Activated CD8-positive, alpha-beta memory T cell treated with anti-CD3 and anti-CD28 coated beads for 1 hour (primary cell): ENCODE measurements at regions not wholly inside any gene's neighbourhood (a gene's known extent, or its start where the extent isn't known, plus 50 kb on each side); places are given as distances from the start of the nearest gene placed in this dataset.
"Not testable (repeated sequence)": the region's sequence is repeated elsewhere in the genome, so short reads cannot be mapped to it uniquely, and the experiment has no call there.

Experiments
- DNase-seq, 2 donors: peaks; one replicate each; pipeline ENCODE4 v3.0.0-alpha.2; 2020; ENCODE audit warnings: low read depth in 1 of 2; ENCODE audit errors: extremely low read depth in 1 of 2

DNA sequence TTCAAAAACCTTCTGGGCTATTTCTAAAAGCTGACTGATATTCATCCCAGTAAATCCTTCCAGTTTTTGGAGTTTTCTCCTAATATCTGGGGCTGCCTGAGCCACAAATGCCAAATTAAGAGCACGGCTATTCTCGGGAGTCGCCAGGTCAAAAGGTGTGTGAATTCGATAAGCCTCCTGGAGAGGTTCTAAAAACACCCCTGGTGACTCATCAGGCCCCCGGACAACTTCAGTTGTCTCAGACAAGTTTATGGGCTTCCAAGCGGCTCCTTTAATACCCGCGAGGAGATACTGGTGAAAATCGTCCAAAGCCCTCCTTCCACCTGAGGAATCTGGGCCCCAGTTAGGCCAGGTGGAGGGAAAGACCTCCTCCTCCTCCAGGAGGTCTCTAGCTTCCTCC lies 677.1 kb downstream of the TMEM121 start:
- DNase-seq, result no peak

DNA sequence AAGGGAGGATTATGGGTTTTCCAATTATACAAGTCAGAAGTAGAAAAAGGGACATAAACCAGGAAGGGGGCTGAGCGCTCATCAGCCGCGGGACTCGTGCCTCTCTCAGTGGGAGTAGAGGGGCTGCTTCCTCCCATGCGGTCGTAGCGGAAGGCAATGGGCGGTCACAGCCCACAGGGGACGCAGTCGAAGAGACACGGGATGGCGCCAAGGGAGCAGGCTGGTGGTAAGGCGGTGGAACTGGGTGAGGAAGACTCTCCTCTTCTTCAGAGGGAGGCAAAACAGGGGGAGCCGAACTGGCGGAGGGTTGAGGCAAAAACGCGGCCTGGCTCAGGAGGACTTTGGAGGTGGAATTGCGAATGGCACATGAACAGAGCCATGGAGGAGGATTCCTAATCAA lies 677.7 kb downstream of the TMEM121 start:
- no peak for DNase-seq

DNA sequence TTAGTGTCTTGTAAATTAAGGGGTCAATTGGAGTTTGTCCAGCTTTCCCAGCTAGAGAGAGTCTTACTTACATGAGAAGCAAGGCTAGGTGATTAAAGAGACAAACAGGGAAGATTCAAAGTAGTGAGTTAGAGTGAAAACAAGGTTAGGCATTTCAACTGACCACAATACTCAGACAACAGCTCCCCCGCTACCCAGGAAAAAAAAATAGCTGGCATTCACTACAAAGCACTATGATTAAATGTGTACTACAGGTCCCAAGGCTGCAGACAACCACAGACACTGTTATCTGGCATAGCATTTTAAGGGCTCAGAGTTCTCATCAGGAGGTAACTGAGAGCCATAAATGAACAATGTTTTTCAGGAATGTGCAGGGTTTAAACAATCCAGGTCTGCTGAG lies 680.9 kb downstream of the TMEM121 start:
- DNase-seq, result no peak

DNA sequence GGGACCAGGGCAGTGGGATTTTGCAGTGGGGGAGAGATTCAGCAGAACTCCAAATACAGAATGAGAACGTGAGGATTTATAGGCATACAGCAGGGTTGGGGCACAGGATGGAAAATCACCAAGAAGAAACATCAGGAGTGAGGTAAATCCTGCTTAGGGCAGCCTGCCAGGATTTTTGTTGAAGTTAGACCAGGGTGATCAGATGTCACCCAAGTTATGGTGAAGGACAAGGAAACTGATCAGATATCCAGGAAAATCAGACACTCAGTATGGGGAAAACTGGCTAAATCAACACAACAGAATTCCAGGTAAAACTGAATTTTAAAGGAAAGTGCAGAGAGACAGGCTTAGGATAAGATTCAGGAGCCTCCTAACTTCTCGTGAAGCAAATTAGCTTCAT lies 682.4 kb downstream of the TMEM121 start:
- DNase-seq, result no peak

DNA sequence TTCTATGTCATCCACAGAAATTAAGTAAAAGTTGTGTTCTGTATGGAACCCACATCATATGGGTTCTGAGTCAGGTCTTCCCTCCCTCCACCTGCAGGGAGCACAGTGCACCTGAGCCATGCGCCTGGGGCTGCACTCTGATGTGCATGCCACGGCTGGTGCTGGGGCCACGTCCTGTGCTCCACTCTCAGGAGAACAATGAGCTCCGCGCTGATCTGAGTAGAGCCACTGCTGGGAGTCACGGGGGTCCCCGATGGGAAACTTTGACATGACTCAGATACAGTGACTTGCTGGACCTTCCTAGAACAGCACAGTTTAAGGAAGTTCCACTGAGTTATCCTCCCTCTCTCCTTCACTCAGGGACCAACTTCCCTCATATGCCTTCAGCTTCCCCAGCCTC lies 683.4 kb downstream of the TMEM121 start:
- DNase-seq, result no peak

DNA sequence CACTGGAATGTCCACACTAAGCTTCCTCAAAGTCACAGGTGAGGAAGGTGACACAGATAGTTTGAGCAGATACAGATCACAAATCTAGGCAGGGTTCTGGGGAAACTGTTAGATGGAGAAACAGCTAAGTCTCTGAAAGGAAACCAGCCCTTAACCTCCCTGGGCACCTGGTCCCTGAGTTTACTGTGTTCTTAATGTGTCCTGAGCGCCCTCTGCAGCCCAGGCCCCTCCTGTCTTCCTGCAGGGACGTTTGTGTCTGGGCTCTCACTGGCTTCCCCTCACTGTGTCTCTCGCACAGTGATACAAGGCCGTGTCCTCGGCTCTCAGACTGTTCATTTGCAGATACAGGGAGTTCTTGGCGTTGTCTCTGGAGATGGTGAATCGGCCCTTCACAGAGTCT lies 684.3 kb downstream of the TMEM121 start:
- DNase-seq, result no peak

DNA sequence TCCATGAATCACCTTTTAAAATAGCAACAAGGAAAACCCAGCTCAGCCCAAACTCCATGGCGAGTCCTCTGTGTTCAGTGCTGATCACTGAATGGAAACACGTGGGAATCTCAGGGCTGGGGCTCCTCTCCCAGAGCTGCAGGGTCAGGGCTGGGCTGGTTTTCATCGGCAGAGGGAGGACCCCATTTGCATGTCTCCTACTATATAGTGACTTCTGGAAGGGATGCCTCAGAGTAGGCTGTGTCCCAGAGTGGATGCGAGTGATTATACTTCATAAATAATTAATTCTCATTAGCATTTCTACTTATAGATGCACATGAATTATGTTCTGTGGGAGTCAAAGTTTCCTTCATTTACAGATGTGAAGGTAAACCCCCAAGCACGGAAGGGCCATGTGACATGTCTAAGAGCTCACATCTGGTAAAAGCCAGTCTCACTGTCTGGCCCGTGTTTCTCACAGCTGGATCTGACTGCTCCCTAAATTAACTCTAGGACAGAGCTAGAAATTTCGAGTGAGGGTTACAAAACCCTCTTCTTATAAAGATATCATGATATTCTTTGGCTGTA lies 685.0 kb downstream of the TMEM121 start:
- DNase-seq, result no peak

DNA sequence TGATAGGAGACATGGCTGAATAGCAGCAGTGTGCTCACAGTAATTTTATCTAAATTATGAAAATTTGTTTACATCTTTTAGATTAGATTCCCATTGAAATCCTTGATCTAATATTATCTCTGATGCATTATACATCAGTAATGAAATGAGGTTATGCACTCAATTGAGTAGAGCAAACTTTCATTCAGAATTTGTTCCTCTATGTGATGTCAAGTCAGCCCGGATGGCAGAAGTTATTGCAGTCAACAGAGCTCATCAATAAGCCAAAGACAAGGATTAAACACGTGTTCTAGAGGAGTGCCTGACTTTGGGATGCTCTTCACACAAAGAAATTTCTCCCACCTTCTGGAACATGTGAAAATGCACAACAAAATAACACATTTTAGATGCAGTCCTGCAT lies 688.8 kb downstream of the TMEM121 start:
- no peak for DNase-seq

DNA sequence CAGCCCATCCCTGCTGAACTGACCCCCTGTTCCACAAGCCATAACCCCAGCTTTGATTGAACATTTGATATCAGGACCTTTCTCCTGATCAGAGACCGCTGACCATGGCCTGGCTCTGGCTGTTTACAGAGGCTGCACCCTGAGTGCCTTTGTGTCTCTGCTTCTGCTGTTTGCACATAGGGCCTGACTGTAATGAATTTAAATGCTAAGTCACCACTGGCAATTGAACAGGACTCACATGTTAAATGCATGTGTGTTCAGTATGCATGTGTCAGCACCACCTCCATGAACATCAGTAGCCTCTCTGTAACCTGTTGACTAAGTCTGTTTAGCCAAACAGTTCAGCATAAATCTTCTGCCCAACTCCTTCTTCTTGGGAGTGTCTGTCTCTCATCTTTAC lies 690.3 kb downstream of the TMEM121 start:
- no peak for DNase-seq

DNA sequence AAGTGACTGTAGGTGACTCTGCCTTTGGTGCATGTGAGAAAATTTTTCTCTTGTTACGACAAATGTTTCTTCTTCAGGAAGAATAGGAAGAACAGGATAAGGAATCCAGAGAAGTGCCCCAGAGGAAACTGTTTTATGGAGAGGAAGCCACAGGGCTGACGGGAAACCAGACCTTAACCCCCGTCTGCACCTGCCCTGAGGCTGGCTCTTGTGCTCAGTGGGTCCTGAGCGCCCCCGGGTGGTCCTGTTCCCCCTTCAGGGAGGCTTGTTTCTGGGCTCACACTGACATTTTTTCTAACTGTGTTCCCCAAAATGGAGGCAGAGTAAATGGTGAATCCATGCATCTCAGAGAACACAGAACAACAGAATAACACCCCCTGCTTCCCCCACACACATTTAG lies 691.8 kb downstream of the TMEM121 start:
- DNase-seq, result no peak

DNA sequence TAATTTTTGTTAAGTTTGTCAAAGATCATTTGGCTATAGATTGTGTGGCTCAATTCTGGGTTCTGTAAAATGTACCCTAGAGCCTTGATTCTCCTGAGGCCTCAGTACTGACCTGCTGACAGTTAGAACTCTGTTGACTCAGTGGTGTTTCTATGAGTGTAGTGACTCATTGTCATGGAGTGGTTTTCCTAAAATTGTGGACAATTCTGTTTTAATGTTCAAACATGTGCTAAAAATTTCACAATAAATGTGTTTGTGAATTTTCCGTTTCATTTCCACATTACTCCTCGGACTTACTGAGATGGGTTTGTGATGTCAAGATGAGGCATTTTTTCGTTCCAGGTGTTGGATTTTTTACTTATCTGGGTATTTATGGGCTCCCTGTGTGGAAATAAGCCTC lies 695.9 kb downstream of the TMEM121 start:
- DNase-seq, result no peak

DNA sequence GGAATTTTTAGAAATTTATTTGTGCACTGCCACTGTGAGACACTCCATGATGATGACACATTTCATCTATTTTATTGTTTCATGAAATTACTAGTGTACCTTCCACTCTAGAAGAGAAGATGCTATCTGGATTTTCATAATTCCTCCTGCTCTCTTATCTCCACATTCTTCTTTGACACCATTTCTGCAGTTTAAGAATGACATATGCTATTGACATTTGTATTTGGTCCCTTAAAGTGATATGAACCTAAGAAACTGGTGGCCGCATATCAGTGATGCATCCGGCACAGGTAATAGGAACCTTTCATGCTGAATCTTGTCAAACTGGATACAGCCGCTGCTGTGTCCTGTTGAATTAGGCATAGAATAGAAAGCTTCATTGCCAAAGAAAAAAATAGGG lies 696.3 kb downstream of the TMEM121 start:
- no peak for DNase-seq

DNA sequence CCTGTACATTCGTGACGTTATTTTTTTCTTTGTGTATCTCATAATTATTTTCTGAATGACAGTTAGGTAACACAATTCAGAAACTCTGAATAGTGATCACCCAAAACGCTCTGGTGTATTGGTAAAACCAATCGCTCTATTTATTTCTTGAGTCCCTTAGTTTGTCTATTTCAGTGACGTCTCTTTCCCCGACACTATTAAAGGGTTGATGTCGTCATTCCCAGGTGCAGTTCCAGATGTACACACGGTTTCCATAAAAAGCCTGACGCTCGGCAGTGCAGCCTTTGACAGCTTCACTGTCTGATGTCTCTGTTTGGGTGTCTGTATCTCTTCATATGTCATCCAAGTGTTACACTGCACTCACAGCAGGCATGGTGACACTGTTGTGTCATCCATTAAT lies 701.4 kb downstream of the TMEM121 start:
- DNase-seq, result no peak

DNA sequence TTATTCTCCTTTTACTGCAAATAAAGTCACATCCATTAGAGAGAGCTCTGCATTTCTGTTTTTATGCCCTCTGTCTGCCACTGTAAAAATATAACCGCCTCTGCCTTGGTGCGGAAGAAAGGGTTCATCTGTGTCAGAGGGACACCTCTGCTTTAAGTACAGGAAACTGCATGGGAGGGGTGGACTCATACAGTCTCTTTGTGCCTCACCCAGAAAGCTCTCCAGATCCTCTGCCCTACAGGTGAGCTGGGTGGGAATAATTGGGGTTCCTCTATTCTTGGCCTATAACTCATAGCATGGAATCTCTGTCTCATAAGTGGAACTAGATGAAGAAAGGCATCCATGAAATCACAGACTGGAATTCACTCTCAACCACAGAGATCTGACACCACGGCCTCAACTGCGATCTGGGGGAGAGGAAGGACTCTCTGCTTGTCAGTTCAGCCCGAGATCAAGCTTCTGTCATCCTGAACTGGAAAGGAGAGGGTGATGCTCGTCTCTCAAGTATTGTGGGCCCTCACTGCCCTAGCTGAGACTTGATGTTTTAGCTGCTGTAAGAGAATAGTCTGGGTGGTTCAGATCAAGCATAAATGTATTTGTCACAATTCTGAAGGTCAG lies 702.3 kb downstream of the TMEM121 start:
- no peak for DNase-seq

DNA sequence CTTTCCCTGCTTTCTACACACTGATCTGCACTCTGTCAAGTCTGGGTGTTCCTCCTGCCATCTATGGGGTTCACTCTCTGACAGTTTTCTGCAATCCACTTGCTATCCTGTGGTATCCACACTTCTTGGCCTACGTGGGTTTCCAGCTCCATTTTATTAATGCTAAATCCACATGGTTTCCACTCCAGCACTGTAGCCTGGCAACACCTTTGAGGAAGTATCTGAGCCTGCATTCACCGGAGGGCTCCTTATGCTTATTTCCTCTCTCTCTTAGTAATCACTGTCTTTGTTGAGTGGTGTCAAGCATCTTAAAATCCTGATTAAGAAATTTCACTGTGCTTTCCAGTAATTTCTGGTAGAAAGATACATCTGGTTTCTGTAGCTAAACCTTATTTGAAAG lies 703.7 kb downstream of the TMEM121 start:
- DNase-seq, result no peak

DNA sequence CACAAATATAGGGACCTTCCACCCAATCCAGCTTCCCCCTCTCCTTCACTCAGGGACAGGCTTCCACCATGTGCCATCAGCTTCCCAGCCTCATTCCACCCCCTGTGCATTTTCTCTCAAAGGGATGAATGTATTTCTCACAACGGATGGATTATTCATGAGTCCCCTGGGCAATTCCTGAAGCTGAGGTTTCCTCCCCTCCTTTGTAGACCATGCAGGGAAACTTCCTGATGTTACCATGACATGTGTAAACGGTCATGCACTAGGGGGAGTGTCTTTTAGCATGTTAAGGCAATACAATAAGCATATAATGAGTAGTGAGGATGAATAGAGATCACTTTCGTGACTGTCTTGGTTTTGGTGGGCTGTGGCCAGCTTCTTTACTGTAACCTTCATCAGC lies 706.8 kb downstream of the TMEM121 start:
- not testable (repeated sequence) for DNase-seq

DNA sequence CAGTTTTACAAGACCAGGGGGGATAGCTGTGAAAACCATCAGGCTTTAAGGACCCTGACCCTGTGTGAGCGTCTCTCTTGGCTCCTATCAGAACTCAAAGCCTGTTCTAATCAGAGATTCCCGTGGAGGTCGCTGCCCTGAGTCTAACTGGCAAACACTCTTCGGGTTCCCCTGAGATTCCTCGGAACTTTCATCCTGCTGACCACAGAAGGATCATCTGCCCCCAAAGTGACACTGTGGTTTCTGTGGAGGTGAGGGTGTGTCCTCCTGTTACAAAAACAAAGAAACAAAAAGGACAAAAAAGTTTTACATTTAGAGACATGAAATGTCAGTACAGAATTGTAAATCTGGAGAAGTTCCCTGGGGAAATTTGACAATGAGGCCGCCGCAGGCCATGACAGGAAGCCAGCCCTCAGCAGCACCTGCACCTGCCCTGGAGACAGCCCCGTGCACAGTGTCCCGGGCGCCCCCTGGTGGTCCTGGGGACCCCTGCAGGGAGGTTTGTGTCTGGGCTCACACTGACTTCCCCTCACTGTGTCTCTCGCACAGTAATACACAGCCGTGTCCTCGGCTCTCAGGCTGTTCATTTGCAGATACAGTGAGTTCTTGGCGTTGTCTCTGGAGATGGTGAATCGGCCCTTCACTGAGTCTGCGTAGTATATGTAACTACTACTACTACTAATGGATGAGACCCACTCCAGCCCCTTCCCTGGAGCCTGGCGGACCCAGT lies 708.3 kb downstream of the TMEM121 start:
- not testable (repeated sequence) for DNase-seq

DNA sequence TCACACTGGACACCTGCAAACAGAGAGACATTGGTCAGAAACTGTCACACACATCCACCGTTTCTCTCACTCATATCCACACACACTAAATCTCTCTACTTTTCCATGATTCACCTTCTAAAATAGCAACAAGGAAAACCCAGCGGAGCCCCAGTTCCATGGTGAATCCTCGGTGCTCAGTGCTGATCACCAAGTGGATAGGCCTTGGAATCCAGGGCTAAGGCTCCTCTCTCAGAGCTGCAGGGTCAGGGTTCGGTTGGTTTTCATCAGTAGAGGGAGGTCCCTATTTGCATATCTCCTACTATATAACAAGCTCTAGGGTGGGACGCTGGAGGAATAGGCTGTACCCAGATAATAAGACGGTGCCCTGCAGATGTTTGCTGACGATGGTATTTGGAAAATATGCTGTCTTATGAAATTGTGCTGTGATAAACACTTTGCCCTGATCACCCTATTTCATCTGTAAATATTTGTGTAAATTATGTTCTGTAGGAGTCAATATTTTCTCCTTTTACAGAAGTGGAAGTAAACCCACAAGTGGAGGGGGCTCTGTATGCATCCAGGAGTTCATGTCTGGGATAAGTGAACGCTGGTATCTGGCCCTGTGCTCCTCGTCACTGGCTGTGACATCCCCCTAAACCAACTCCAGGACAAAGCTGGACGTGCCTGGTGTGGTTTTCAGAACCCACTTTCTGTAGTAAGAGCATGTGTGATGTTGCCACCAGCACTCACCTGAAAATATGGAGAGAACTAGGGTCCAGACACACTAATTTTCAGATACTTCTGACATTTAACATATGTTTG lies 709.2 kb downstream of the TMEM121 start:
- no peak for DNase-seq

DNA sequence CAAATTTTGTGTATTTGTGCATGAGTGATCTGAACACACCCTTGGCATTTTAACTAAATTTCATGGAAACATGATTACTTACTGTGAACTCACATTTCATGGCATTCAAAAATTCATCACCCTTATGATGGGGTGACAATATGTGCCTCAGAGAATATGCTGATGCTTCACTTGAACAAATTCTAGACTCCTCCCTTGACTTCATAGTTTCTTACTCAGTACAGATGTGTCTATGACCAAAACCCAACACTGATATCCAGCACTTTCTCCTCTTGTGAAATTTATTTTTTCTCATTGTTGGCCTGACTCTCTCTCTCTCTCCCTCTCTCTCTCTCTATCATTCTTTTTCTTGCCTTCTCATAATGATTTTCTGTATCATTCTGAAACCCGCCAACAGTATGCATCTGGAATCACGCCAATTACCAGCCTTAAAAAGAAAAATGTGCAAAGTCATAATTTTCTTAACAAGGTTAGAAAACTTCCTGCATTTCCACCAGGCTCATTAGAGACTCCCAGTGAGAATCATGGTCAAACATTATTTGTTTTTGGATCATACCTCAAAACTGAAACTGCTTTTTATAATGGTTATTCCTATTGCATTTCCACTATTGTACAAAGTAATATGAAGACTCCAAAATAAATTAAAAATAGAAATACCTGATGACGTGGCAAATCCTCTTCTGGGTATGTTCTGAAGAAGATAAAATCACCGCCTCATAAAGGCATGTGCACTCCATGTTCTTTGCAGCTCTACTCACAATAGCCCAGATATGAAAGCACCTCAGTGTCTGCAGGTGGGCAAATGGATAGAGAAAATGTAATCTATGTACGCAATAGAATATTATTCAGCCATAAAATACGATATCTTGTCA lies 722.2 kb downstream of the TMEM121 start:
- DNase-seq, result no peak

DNA sequence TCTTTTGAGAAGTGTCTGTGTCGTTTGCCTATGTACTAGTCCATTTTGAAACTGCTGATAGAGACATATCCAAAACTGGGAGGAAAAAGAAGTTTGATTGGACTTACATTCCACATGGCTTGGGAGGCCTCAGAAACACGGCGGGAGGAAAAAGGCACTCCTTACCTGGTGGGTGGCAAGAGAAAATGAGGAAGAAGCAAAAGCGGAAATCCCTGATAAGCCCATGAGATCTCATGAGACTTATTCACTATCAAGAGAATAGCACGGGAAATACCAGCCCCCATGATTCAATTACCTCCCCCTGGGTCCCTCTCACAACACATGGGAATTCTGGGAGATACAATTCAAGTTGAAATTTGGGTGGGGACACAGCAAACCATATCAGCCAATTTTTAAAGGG lies 727.6 kb downstream of the TMEM121 start:
- not testable (repeated sequence) for DNase-seq

DNA sequence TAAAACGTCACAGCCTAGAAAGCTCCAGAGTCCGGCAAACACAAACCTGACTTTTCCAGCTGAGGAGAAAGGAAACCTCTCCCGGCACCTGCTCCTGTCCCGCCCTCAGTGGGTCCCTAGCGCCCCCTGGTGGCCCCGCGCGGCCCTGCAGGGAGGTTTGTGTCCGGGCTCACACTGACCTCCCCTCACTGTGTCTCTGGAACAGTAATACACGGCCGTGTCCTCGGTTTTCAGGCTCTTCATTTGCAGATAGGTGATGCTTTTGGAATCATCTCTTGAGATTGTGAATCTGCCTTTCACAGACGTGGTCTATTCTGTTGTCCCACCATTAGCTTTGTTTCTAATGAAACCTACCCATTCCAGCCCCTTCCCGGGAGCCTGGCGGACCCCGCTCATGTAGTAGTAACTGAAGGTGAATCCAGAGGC lies 731.2 kb downstream of the TMEM121 start:
- peak; percentile 37 to 67 for DNase-seq
